ENCODE measurements at regions not wholly inside any gene's neighbourhood (a gene's known extent, or its start where the extent isn't known, plus 50 kb on each side); places are given as distances from the start of the nearest gene placed in this dataset.

- DNase-seq (ENCODE audit: low spot score): no peak
- TF ChIP-seq CTCF (IDR thresholded peaks at IDR 0.05; ENCODE audit: extremely low read depth, missing control alignments): no peak
Observed at GRCh38 chr9:3035579-3036332, 191.9 kb upstream of the PUM3 start.

GRCh38 chr9:3032898-3033297 lies 189.0 kb upstream of the PUM3 start:
- TF ChIP-seq CTCF (IDR thresholded peaks at IDR 0.05; ENCODE audit: extremely low read depth, missing control alignments): no peak
- peak; percentile 6 for DNase-seq (ENCODE audit: low spot score)

- no peak for TF ChIP-seq CTCF (IDR thresholded peaks at IDR 0.05; ENCODE audit: extremely low read depth, missing control alignments)
- no peak for DNase-seq (ENCODE audit: low spot score)
Observed at GRCh38 chr9:3028535-3028934, 184.6 kb upstream of the PUM3 start.

GRCh38 chr9:3027210-3027609 lies 183.3 kb upstream of the PUM3 start:
- no peak for DNase-seq (ENCODE audit: low spot score)

GRCh38 chr9:3023449-3023848 lies 179.6 kb upstream of the PUM3 start:
- no peak for DNase-seq (ENCODE audit: low spot score)
- TF ChIP-seq CTCF (IDR thresholded peaks at IDR 0.05; ENCODE audit: extremely low read depth, missing control alignments): no peak

More at GRCh38 chr9:3027210-3027609, 183.3 kb upstream of the PUM3 start:
- TF ChIP-seq CTCF (IDR thresholded peaks at IDR 0.05; ENCODE audit: extremely low read depth, missing control alignments): no peak

GRCh38 chr9:3018691-3019230 lies 174.9 kb upstream of the PUM3 start:
- DNase-seq (ENCODE audit: low spot score): no peak
- no peak for TF ChIP-seq CTCF (IDR thresholded peaks at IDR 0.05; ENCODE audit: extremely low read depth, missing control alignments)

- no peak for DNase-seq (ENCODE audit: low spot score)
- TF ChIP-seq CTCF (IDR thresholded peaks at IDR 0.05; ENCODE audit: extremely low read depth, missing control alignments): no peak
Observed at GRCh38 chr9:3018071-3018470, 174.2 kb upstream of the PUM3 start.
